Ascending aorta (tissue), 2 donors: ENCODE measurements at regions not wholly inside any gene's neighbourhood (a gene's known extent, or its start where the extent isn't known, plus 50 kb on each side); places are given as distances from the start of the nearest gene placed in this dataset.
"Not testable (repeated sequence)": the region's sequence is repeated elsewhere in the genome, so short reads cannot be mapped to it uniquely, and the experiment has no call there.

Source experiments
- DNase-seq, 2 donors: peaks; one replicate each; pipeline ENCODE4 v3.0.0-alpha.2; 2019; ENCODE audit warnings: low spot score in 2 of 2
- H3K27ac ChIP-seq, 2 donors: fragments of 200-600 bp; sonication (generic); one replicate each; pipeline ENCODE4 v1.5.1; 2016 to 2017; ENCODE audit warnings: mild to moderate bottlenecking in 1 of 2
- H3K27me3 ChIP-seq: fragments of 200-600 bp; sonication (generic); one replicate; pipeline ENCODE4 v1.5.1; 2017
- H3K36me3 ChIP-seq, 2 donors: fragments of 200-600 bp; sonication (generic); one replicate each; pipeline ENCODE4 v1.5.1; 2016
- H3K4me1 ChIP-seq, 2 donors: fragments of 200-600 bp; sonication (generic); one replicate each; pipeline ENCODE4 v1.5.1; 2016 to 2017; ENCODE audit warnings: mild to moderate bottlenecking in 1 of 2
- H3K4me3 ChIP-seq, 2 donors: fragments of 200-600 bp; sonication (generic); one replicate each; pipeline ENCODE4 v1.5.1; 2016 to 2017; ENCODE audit warnings: mild to moderate bottlenecking in 1 of 2
- H3K9me3 ChIP-seq, 2 donors: fragments of 200-600 bp; sonication (generic); one replicate each; pipeline ENCODE4 v1.5.1; 2016
- intact Hi-C: fragments of 100-400 bp; cut with DNase I; formaldehyde crosslinking; loops from one replicate; pipeline ENCODE4 v1.15.1; 2023
- TF ChIP-seq, protein P1 (sequence below), 3 experiments: fragments of 200-600 bp in 2 of 3; fragments of 450-650 bp in 1 of 3; sonication (generic) in 2 of 3; IDR thresholded peaks; one replicate each; pipeline ENCODE4 v1.5.1; 2016 to 2019; ENCODE audit warnings: antibody characterized with exemption in 3 of 3, mild to moderate bottlenecking in 1 of 3, moderate library complexity in 1 of 3

GRCh38 chr16:88192601-88193000, 190.2 kb upstream of the ZNF469 start:
- intact Hi-C loops = loop anchor here (10.0 kb wide), 1 partner anchor 112 kb away; no protein-coding TSS in a partner anchor
- TF ChIP-seq, protein P1, sequence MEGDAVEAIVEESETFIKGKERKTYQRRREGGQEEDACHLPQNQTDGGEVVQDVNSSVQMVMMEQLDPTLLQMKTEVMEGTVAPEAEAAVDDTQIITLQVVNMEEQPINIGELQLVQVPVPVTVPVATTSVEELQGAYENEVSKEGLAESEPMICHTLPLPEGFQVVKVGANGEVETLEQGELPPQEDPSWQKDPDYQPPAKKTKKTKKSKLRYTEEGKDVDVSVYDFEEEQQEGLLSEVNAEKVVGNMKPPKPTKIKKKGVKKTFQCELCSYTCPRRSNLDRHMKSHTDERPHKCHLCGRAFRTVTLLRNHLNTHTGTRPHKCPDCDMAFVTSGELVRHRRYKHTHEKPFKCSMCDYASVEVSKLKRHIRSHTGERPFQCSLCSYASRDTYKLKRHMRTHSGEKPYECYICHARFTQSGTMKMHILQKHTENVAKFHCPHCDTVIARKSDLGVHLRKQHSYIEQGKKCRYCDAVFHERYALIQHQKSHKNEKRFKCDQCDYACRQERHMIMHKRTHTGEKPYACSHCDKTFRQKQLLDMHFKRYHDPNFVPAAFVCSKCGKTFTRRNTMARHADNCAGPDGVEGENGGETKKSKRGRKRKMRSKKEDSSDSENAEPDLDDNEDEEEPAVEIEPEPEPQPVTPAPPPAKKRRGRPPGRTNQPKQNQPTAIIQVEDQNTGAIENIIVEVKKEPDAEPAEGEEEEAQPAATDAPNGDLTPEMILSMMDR (IDR thresholded peaks at IDR 0.05) = no peak
- Histone ChIP-seq H3K9me3 (no peaks in the 10 kb centered on the region), H3K4me1 (no peaks in the 10 kb centered on the region), H3K27me3 (no peaks in the 10 kb centered on the region), H3K27ac (no peak overlapping the region), H3K36me3 (no peaks in the 10 kb centered on the region), H3K4me3 (no peak overlapping the region)
- no peak for DNase-seq

GRCh38 chr16:88193706-88194396, 188.9 kb upstream of the ZNF469 start:
- H3K27me3 ChIP-seq, H3K36me3 ChIP-seq, H3K9me3 ChIP-seq, H3K4me3 ChIP-seq, H3K27ac ChIP-seq, H3K4me1 ChIP-seq: not testable (repeated sequence)
- DNase-seq = peak in 1 of 2 donors; percentile 78
- intact Hi-C loops = loop anchor here (1.0 to 10.0 kb wide), 2 partner anchors 111 to 243 kb away; no protein-coding TSS in a partner anchor
- TF ChIP-seq, protein P1 (IDR thresholded peaks at IDR 0.05) = peak; percentile 63 to 78 (median 63)

DNA sequence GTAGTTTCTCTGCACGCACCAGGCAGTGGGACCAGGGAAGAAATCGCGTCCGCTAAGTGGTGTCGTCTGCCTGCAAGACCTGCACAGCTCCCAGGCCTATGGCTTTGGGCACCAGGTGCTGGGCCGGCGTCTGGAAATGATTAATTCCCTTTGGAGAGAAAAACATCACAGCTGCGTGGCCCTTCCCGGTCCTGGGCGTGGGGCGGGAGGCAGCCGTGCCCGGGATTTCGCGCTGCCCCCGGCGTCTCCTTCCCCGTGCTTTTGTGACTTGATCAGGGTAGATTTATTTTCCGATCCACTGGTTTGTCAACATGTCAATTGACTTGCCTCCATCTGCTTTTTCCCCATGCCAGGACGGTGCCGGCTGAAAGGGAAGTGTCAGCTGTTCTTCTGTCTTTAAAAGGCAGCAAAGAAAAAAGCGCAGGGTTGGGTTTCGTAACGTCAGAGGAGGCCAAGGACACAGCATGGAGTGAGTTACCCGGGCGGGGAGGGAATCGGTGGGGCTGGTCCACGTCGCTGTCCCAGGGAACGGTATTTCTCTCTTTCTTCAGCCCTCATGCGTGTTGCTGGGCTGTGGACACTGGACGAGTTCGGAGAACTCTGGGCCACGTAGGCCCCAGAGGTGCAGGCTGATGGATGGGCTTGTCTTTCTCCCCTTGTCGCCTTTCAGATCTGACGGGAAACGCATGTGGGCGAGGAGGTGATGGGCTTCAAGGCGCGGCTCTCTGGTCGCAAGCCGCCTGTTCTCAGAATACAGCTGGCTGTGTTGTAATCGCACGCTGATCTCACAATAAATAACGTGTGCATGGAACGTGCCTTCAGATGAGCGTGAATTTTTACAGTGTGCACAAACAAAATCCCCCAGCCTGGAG, 188.1 kb upstream of the ZNF469 start:
- Histone ChIP-seq H3K4me1 (no peaks in the 10 kb centered on the region), H3K36me3 (no peaks in the 10 kb centered on the region), H3K27ac (no peak overlapping the region), H3K9me3 (no peaks in the 10 kb centered on the region), H3K4me3 (no peak overlapping the region), H3K27me3 (no peaks in the 10 kb centered on the region)
- TF ChIP-seq, protein P1 (IDR thresholded peaks at IDR 0.05) = no peak
- intact Hi-C loops = loop anchor here (10.0 kb wide), 1 partner anchor 110 kb away; no protein-coding TSS in a partner anchor
- DNase-seq = no peak

DNA sequence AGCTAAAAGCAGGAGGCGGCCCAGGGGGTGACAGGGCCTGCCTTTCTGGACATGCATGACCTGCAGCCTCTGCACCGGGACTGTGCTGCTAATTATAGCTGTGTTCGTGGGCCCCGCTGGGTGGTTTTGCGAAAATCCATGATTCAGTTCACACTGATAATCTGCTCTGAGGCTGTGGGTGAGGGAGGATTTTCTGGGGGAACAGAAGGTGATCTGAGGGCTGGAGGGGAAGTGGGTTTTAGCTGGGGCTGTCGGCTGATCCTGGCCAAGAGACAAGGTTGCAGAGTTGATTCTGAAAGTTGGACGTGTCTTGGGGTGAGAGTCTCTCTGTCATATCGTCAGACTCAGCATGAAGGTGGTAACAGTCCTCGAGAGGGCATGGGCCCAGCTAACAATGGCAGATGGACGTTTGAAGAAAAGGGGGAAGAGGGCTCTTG, 187.5 kb upstream of the ZNF469 start:
- Histone ChIP-seq H3K4me3 (no peak overlapping the region), H3K27me3 (no peaks in the 10 kb centered on the region), H3K4me1 (no peaks in the 10 kb centered on the region), H3K27ac (no peak overlapping the region), H3K36me3 (no peaks in the 10 kb centered on the region), H3K9me3 (no peaks in the 10 kb centered on the region)
- intact Hi-C loops = loop anchor here (10.0 kb wide), 1 partner anchor 110 kb away; no protein-coding TSS in a partner anchor
- TF ChIP-seq, protein P1 (IDR thresholded peaks at IDR 0.05) = no peak
- no peak for DNase-seq

DNA sequence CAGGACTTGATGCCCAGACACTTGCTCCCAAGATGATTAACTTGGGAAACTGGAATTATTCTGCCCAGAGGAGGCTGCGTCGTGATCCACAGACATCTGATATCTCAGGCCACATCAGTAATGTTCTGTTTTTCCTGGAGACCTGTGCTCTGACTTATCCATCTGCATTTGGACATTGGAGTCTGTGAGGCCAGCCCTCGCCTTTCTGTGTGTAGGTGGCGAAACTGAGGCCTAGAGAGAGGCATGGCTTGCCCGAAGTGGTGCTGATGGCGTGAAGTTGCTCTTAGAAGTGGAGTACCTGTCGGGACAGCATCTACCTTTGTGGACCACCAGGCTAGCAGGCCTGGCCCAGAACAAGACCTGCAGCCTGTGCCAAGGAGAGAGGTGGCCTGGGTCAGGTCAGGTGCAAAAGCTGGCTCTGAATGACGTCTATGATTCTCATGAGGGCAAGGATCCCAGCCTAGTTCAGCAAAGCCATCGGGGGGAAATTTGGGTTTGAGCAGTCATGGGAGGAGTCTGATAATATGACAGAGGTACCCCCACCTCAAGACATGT, 186.8 kb upstream of the ZNF469 start:
- intact Hi-C loops = loop anchor here (10.0 kb wide), 1 partner anchor 109 kb away; no protein-coding TSS in a partner anchor
- TF ChIP-seq, protein P1 (IDR thresholded peaks at IDR 0.05) = no peak
- Histone ChIP-seq H3K27me3 (no peaks in the 10 kb centered on the region), H3K27ac (no peak overlapping the region), H3K36me3 (no peaks in the 10 kb centered on the region), H3K4me1 (no peaks in the 10 kb centered on the region), H3K4me3 (no peak overlapping the region), H3K9me3 (no peaks in the 10 kb centered on the region)
- DNase-seq = no peak
